ENCODE measurements at regions not wholly inside any gene's neighbourhood (a gene's known extent, or its start where the extent isn't known, plus 50 kb on each side); places are given as distances from the start of the nearest gene placed in this dataset.

- TF ChIP-seq CTCF (IDR thresholded peaks at IDR 0.05) = no peak
- TF ChIP-seq ZFX (IDR thresholded peaks at IDR 0.05; ENCODE audit: borderline replicate concordance) = no peak
- no peak overlapping the region for H3K27ac ChIP-seq
Observed at GRCh38 chr6:160933256-160933655, 58.3 kb upstream of the MAP3K4 start.

- H3K27ac ChIP-seq = no peak overlapping the region
- no peak for TF ChIP-seq CTCF (IDR thresholded peaks at IDR 0.05)
- TF ChIP-seq ZFX (IDR thresholded peaks at IDR 0.05; ENCODE audit: borderline replicate concordance) = no peak
Observed at GRCh38 chr6:160934157-160934556, 57.4 kb upstream of the MAP3K4 start.

GRCh38 chr6:160940197-160940596, 51.4 kb upstream of the MAP3K4 start:
- no peak for TF ChIP-seq ZFX (IDR thresholded peaks at IDR 0.05; ENCODE audit: borderline replicate concordance)
- no peak overlapping the region for H3K27ac ChIP-seq
